Endothelial cell of hepatic sinusoid (primary cell): ENCODE measurements at regions not wholly inside any gene's neighbourhood (a gene's known extent, or its start where the extent isn't known, plus 50 kb on each side); places are given as distances from the start of the nearest gene placed in this dataset.

ENCODE experiments used
- in situ Hi-C: cut with HindIII; loops from 2 replicates; pipeline ENCODE4 v1.10.0; 2017; ENCODE audit warnings: low sequenced_read_pairs

DNA sequence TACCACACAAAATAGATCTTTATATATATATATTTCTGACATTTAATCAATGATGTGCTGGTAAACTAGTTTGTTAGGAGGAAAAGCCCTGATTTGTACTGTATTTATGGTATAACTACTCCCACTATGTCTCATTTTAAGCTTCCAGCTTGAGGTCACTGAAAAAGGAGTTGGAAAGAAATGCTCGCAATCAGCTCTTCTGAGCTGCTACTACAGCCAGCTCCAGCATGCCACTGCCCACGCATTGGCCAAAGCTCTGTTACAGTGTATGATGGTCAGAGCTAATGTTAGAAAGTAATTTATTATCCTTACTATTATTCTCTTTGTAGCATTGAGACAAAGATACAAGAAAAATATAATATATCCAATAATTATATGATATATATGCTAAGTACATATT, 55.0 kb upstream of the PCED1B start:
- in situ Hi-C loops: loop anchor here (5.0 kb wide), 2 partner anchors 37 to 368 kb away; no protein-coding TSS in a partner anchor

GRCh38 chr12:47025349-47025748, 54.1 kb upstream of the PCED1B start:
- in situ Hi-C loops: no loop called here

- in situ Hi-C loops: no loop called here
Measured at GRCh38 chr12:47025798-47026197, 53.6 kb upstream of the PCED1B start.

DNA sequence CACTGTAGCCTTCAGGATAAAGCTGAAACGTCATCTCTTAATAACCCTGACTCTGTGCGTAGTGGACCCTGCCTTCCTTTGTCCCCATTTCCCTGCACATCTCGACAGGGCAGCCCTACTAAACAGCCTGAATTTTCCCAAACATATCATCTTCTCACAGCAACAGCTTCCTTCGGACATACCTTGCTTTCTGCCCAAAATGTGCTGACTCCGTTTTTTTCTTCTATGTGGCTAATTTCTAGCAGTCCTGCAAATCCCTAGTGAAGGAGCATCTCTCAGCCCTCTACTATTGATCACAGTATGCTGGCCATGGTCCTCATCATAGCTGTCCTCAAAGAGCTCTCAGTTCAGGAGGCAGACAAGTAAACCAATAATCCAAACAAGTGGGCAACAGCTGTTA, 53.1 kb upstream of the PCED1B start:
- in situ Hi-C loops: no loop called here
